ENCODE measurements at regions not wholly inside any gene's neighbourhood (a gene's known extent, or its start where the extent isn't known, plus 50 kb on each side); places are given as distances from the start of the nearest gene placed in this dataset.
"Not testable (repeated sequence)": the region's sequence is repeated elsewhere in the genome, so short reads cannot be mapped to it uniquely, and the experiment has no call there.

- TF ChIP-seq MAZ (IDR thresholded peaks at IDR 0.05; ENCODE audit: borderline replicate concordance, low read depth, low read length); CTCF (conservative IDR thresholded peaks at IDR 0.05; ENCODE audit: low read depth, low read length); CEBPB (IDR thresholded peaks at IDR 0.05; ENCODE audit: low read depth, low read length); SMC3 (IDR thresholded peaks at IDR 0.05; ENCODE audit: low read depth, low read length); ELK1 (IDR thresholded peaks at IDR 0.05; ENCODE audit: borderline replicate concordance, low read depth, low read length); POLR2A (IDR thresholded peaks at IDR 0.05; ENCODE audit: low read depth, low read length); RAD21 (IDR thresholded peaks at IDR 0.05; ENCODE audit: low read length); MAFK (IDR thresholded peaks at IDR 0.05; ENCODE audit: low read depth, low read length); MXI1 (IDR thresholded peaks at IDR 0.05; ENCODE audit: borderline replicate concordance, low read depth, low read length); USF2 (IDR thresholded peaks at IDR 0.05; ENCODE audit: low read depth, low read length); BHLHE40 (IDR thresholded peaks at IDR 0.05; ENCODE audit: low read depth, low read length): not testable (repeated sequence)
Observed at GRCh38 chr6:50421041-50421440, 292.3 kb upstream of the TFAP2D start.
